Stimulated activated CD4-positive, alpha-beta T cell treated with anti-CD3 and anti-CD28 coated beads, Interleukin-4, amount 100 ng/mL, for 1 hour (primary cell): ENCODE measurements at regions not wholly inside any gene's neighbourhood (a gene's known extent, or its start where the extent isn't known, plus 50 kb on each side); places are given as distances from the start of the nearest gene placed in this dataset.

Experiments used
- DNase-seq: peaks from one replicate; pipeline ENCODE4 v3.0.0-alpha.2; 2020

- no peak for DNase-seq
These were observed 85.7 kb upstream of the GRIA1 start for GRCh38 chr5:153404747-153405146.

GRCh38 chr5:153421676-153422075 is 68.8 kb upstream of the GRIA1 start:
- DNase-seq: no peak

- no peak for DNase-seq
These were observed 64.6 kb upstream of the GRIA1 start for GRCh38 chr5:153425914-153426313.

- DNase-seq: no peak
These were observed 60.6 kb upstream of the GRIA1 start for GRCh38 chr5:153429761-153430380.

- no peak for DNase-seq
These were observed 57.9 kb upstream of the GRIA1 start for GRCh38 chr5:153432583-153432982.

GRCh38 chr5:153437251-153437650 is 53.2 kb upstream of the GRIA1 start:
- no peak for DNase-seq

GRCh38 chr5:153439130-153439529 is 51.3 kb upstream of the GRIA1 start:
- DNase-seq: no peak
